Spleen (tissue), 11 donors: ENCODE measurements at regions not wholly inside any gene's neighbourhood (a gene's known extent, or its start where the extent isn't known, plus 50 kb on each side); places are given as distances from the start of the nearest gene placed in this dataset.

ENCODE experiments used
- DNase-seq: peaks from one replicate; pipeline ENCODE4 v3.0.0-alpha.2; 2020
- H3K27ac ChIP-seq, 8 donors: fragments of 200-600 bp; sonication (generic) in 7 of 8; 1 replicate in 4 of 8; 2 replicates in 4 of 8; pipeline versions ENCODE4 v1.5.0 to v1.8.0; 2016 to 2021; ENCODE audit warnings: inconsistent platforms in 4 of 8, mild to moderate bottlenecking in 4 of 8, moderate library complexity in 1 of 8
- H3K27me3 ChIP-seq, 7 donors: fragments of 200-600 bp; sonication (generic) in 6 of 7; replicated peaks in 1 of 7; 1 replicate in 4 of 7; 2 replicates in 3 of 7; pipeline versions ENCODE4 v1.5.0 to v1.8.0; 2016 to 2021; ENCODE audit warnings: inconsistent platforms in 3 of 7, mild to moderate bottlenecking in 1 of 7
- H3K36me3 ChIP-seq, 6 donors: fragments of 200-600 bp; sonication (generic) in 5 of 6; 1 replicate in 4 of 6; 2 replicates in 2 of 6; pipeline versions ENCODE4 v1.5.0 to v1.8.0; 2016 to 2021; ENCODE audit warnings: inconsistent platforms in 2 of 6
- H3K4me1 ChIP-seq, 6 donors: fragments of 200-600 bp; sonication (generic) in 5 of 6; 1 replicate in 3 of 6; 2 replicates in 3 of 6; pipeline versions ENCODE4 v1.5.0 to v1.8.0; 2016 to 2021; ENCODE audit warnings: inconsistent platforms in 3 of 6
- H3K4me3 ChIP-seq, 8 donors: fragments of 200-600 bp; sonication (generic) in 7 of 8; 1 replicate in 4 of 8; 2 replicates in 4 of 8; pipeline versions ENCODE4 v1.5.0 to v1.8.0; 2016 to 2021; ENCODE audit warnings: inconsistent platforms in 4 of 8, mild to moderate bottlenecking in 4 of 8, moderate library complexity in 2 of 8
- H3K9me3 ChIP-seq, 8 donors: fragments of 200-600 bp; sonication (generic) in 7 of 8; 1 replicate in 4 of 8; 2 replicates in 4 of 8; pipeline versions ENCODE4 v1.5.0 to v1.8.0; 2016 to 2021; ENCODE audit warnings: inconsistent platforms in 4 of 8
- CTCF ChIP-seq, 11 experiments: fragments of 200-600 bp in 7 of 11; fragments of 450-650 bp in 4 of 11; sonication (generic) in 4 of 11; IDR thresholded peaks in 8 of 11; conservative IDR thresholded peaks in 3 of 11; 1 replicate in 7 of 11; 2 replicates in 4 of 11; pipeline versions ENCODE4 v1.4.0 to v1.8.0; 2016 to 2021; ENCODE audit warnings: antibody characterized with exemption in 11 of 11, inconsistent platforms in 4 of 11, mild to moderate bottlenecking in 1 of 11
- POLR2A ChIP-seq, 3 donors: fragments of 450-650 bp; IDR thresholded peaks; one replicate each; pipeline ENCODE4 v1.5.1; 2017; ENCODE audit warnings: antibody characterized with exemption in 3 of 3, mild to moderate bottlenecking in 1 of 3
- POLR2AphosphoS5 ChIP-seq, 3 donors: sonication (generic); formaldehyde crosslinking; IDR thresholded peaks; one replicate each; pipeline ENCODE4 v1.5.1; 2017; ENCODE audit warnings: antibody characterized with exemption in 3 of 3
- WGBS, 5 donors: extraction: QIAGEN DNeasy Blood & Tissue Kit in 3 of 5; methylation state at CpG; one replicate each; pipeline versions ENCODE4 v1.1.5 to v1.1.7; 2013 to 2018; 5-methylcytosine and 5-hydroxymethylcytosine counted together
- intact Hi-C: fragments of 100-400 bp; cut with DNase I; formaldehyde crosslinking; loops from one replicate; pipeline ENCODE4 v1.15.0; 2023; ENCODE audit warnings: low total_unique reads
- donor health status: healthy with polysubstance abuse.
- donor health status: DM: no; HTN: no; CAD: no; lungs with moderate emphysema.
- donor health status: DM: no; HTN: no; CAD: no.
- donor health status: Bipolar disorder and iron deficiency.
- donor health status: healthy.
- donor health status: DM: no; HTN: no; CAD: no.
- donor health status: DM: yes; HTN: yes; CAD: no.

DNA sequence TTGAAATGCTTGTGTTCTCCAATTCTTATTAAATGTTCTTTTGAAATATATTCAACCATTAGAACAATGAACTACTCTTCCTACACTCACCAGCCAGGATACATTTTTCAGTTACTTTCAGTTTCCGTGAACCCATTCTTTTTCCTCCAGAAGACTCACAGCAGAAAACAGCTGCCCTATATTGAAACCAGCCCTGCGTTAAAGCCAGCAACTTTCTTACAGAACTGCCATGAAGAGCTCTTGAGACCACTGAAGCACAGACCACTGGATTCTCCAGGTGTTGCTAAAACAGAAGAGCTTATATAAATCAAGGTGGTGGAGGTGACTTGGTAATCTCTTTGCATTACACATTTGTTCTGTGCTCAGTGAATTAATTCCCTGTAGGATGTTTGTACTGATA is 365.9 kb upstream of the C9orf72 start:
- H3K4me3 ChIP-seq, result no peak overlapping the region
- H3K36me3 ChIP-seq, result no peaks in the 10 kb centered on the region
- no peak overlapping the region for H3K27ac ChIP-seq
- no peaks in the 10 kb centered on the region for H3K4me1 ChIP-seq
- no peaks in the 10 kb centered on the region for H3K9me3 ChIP-seq
- WGBS, 5 donors, result 52 to 74% (median 61%) methylated on average over 2 of the region's 2 CpGs
- intact Hi-C loops, result no loop called here
- no peaks in the 10 kb centered on the region for H3K27me3 ChIP-seq
- no peak for TF ChIP-seq POLR2A (IDR thresholded peaks at IDR 0.05)
- TF ChIP-seq CTCF (IDR thresholded peaks at IDR 0.05 in 8 of 11, conservative IDR thresholded peaks at IDR 0.05 in 3 of 11), result no peak
- no peak for TF ChIP-seq POLR2AphosphoS5 (IDR thresholded peaks at IDR 0.05)
- no peak for DNase-seq

DNA sequence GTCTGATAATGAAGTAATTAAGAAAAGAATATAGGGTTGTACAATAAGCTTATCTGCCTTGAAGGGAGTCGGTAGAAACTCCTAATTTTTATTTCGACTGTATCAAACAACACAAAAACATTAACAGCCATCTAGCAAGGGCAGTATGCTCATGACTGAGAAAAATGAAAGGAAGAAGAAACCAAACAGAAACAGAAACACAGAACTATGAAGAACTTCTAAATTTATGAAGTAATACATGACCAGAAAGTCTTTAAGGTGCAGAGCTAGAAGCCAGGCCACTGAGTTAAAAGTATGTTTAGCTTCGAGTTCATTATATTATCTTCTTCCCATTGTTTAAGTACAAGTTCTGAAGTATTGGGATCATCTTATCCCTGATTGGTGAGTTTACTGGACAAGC is 367.3 kb upstream of the C9orf72 start:
- no peaks in the 10 kb centered on the region for H3K9me3 ChIP-seq
- WGBS, 5 donors, result 82 to 97% (median 89%) methylated on average over 3 of the region's 3 CpGs
- H3K27me3 ChIP-seq, result no peaks in the 10 kb centered on the region
- intact Hi-C loops, result no loop called here
- no peak overlapping the region for H3K27ac ChIP-seq
- TF ChIP-seq POLR2AphosphoS5 (IDR thresholded peaks at IDR 0.05), result no peak
- no peak for TF ChIP-seq POLR2A (IDR thresholded peaks at IDR 0.05)
- TF ChIP-seq CTCF (IDR thresholded peaks at IDR 0.05 in 8 of 11, conservative IDR thresholded peaks at IDR 0.05 in 3 of 11), result no peak
- no peaks in the 10 kb centered on the region for H3K4me1 ChIP-seq
- no peak for DNase-seq
- H3K4me3 ChIP-seq, result no peak overlapping the region
- no peaks in the 10 kb centered on the region for H3K36me3 ChIP-seq

DNA sequence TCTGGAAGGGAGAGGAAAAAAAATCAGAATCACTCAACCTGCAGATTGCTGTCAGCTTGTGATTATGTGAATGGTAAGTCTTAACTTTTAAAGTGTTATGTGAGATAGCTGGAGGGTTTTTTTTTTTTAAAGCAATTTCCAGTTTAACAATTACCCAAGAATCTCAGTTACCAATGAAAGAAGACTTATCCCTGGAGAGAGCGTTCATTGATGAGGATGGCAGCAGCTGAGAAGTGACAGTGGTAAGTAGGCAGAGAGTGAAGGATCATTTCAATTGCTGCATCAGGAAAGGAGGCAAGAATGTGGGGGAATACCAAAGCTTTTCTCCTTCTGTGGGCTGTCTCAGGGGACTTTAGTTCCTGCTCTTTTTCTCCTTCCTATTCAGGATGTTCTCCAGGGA is 370.2 kb upstream of the C9orf72 start:
- Histone ChIP-seq H3K27ac (no peak overlapping the region), H3K4me1 (no peaks in the 10 kb centered on the region), H3K9me3 (no peaks in the 10 kb centered on the region), H3K27me3 (no peaks in the 10 kb centered on the region), H3K4me3 (no peak overlapping the region), H3K36me3 (no peaks in the 10 kb centered on the region)
- intact Hi-C loops, result no loop called here
- TF ChIP-seq POLR2AphosphoS5 (IDR thresholded peaks at IDR 0.05) (no peak), POLR2A (IDR thresholded peaks at IDR 0.05) (no peak)
- no peak for DNase-seq
- WGBS, 5 donors, result 72 to 84% (median 72%) methylated on average over 1 of the region's 1 CpG

GRCh38 chr9:27945386-27945785 is 372.1 kb upstream of the C9orf72 start:
- H3K27me3 ChIP-seq, result no peaks in the 10 kb centered on the region
- WGBS, 5 donors, result 0 to 77% (median 44%) methylated on average over 1 of the region's 1 CpG
- no peak for TF ChIP-seq CTCF (IDR thresholded peaks at IDR 0.05 in 8 of 11, conservative IDR thresholded peaks at IDR 0.05 in 3 of 11)
- TF ChIP-seq POLR2A (IDR thresholded peaks at IDR 0.05), result no peak
- TF ChIP-seq POLR2AphosphoS5 (IDR thresholded peaks at IDR 0.05), result no peak
- H3K27ac ChIP-seq, result no peak overlapping the region
- H3K4me1 ChIP-seq, result no peaks in the 10 kb centered on the region
- H3K4me3 ChIP-seq, result no peak overlapping the region
- intact Hi-C loops, result no loop called here
- DNase-seq, result no peak
- no peaks in the 10 kb centered on the region for H3K36me3 ChIP-seq
- no peaks in the 10 kb centered on the region for H3K9me3 ChIP-seq

DNA sequence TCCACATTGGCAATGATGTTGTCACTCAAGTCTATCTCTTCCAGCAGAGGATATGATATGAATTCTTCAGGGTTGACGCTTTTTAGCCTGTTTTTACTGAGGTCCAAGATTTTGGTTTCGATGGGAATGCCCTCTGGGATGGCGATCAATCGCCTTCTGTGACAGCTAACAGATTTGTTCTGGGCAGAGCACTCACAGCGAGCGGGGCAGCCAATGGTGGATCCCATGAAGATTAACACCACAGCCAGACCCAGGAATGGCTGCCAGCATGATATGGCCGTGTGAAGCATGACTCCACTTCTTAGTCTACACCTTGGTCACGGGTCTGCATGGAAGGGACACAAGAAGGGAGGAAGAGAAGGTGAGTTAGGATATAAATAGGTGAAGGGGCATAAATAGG is 377.1 kb upstream of the C9orf72 start:
- intact Hi-C loops, result no loop called here
- H3K4me1 ChIP-seq, result no peaks in the 10 kb centered on the region
- DNase-seq, result no peak
- no peak overlapping the region for H3K4me3 ChIP-seq
- 85 to 98% (median 91%) methylated on average over 8 of the region's 8 CpGs for WGBS, 5 donors
- H3K27ac ChIP-seq, result no peak overlapping the region
- H3K36me3 ChIP-seq, result no peaks in the 10 kb centered on the region
- TF ChIP-seq POLR2AphosphoS5 (IDR thresholded peaks at IDR 0.05), result no peak
- TF ChIP-seq POLR2A (IDR thresholded peaks at IDR 0.05), result no peak
- TF ChIP-seq CTCF (IDR thresholded peaks at IDR 0.05 in 8 of 11, conservative IDR thresholded peaks at IDR 0.05 in 3 of 11), result no peak
- H3K9me3 ChIP-seq, result no peaks in the 10 kb centered on the region
- no peaks in the 10 kb centered on the region for H3K27me3 ChIP-seq
